HG03520 (cell line): ENCODE measurements at regions not wholly inside any gene's neighbourhood (a gene's known extent, or its start where the extent isn't known, plus 50 kb on each side); places are given as distances from the start of the nearest gene placed in this dataset.

Experiments
- ATAC-seq: cut with Tn5 transposase; IDR thresholded peaks from one replicate; pipeline ENCODE4 v1.9.1; 2021; ENCODE audit warnings: mild to moderate bottlenecking, moderate library complexity; ENCODE audit not compliant: unreplicated experiment

GRCh38 chr2:105460048-105460732, 61.3 kb upstream of the FHL2 start:
- ATAC-seq: no peak

DNA sequence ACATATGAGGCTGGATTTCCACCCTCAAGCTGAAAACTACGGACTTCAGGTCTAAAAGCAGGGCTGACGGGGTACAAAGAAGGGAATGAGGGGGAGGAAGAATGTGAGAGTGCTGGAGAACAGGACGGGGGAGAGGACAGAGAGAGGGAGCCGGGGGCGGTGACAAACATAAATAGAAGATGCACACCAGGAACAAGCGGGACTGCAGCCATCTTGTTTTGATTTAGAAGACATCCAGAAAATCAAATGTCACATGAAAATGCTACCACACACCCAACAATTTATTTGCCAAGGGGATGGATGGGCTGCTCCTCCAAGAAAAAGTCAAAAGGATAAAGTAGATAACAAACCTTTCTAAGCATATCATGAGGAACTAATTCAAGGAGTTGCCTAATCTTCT, 59.2 kb upstream of the FHL2 start:
- no peak for ATAC-seq

DNA sequence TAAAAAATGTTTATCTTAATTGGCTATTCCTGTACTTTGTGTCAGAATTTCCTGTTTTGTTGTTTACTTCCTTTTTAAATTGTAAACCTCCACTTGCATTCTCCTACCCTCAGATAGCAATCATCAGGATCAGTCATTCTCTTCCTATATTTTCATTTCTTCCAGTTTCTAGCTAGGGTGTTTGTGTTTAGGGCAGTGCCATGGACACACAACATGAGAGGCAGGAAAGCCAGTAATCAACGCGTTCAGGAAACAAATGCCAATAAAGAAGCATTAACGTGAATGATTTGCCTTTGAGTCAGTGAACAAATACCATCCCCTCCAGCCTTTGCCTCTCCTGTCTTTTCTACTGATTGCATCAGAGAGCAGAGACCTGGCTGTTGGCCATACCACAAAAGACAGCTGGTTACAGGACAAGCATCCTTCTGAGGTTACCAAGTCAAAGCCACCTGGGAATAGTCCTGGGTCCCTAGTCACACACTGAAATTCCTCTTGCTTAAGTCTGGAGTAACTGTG, 56.7 kb upstream of the FHL2 start:
- ATAC-seq: no peak

DNA sequence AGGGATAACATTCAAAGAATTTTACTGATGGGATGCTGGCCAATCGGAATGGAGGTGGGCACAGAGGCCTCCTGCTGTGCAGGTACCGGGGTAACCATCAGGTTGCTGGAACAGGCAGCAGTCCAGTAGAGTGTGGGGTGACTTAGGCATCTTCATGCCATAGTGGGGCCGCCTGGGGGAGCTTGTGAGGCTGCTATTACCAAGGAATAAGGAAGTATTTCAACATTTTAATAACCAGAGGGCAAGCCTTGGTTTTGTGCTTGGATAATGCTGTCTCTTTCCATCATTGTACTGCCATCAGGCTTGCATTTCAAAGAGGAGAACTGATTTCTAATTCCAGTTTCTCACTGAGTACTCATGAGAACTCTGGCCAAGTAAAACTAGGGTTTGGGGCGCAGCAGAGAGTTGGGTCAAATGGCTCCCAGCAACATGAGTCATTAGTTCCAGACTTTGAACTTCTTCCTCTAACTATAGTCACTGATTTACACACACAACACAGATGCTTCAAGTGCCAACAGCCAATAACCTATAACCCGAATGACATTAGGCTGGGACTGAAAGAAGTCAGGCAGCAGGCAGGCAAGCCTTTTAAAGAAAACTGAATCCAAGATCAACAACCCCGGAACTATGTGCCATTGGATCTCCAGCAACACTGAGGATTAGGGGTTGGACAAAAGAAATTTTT, 56.1 kb upstream of the FHL2 start:
- peak; percentile 58 for ATAC-seq

GRCh38 chr2:105451571-105452166, 52.8 kb upstream of the FHL2 start:
- ATAC-seq: no peak

- ATAC-seq: no peak
These were observed 51.6 kb upstream of the FHL2 start for GRCh38 chr2:105450471-105450870.

GRCh38 chr2:105449076-105449475, 50.2 kb upstream of the FHL2 start:
- no peak for ATAC-seq
